Fibroblast of lung (primary cell): ENCODE measurements at regions not wholly inside any gene's neighbourhood (a gene's known extent, or its start where the extent isn't known, plus 50 kb on each side); places are given as distances from the start of the nearest gene placed in this dataset.

Experiments used
- DNase-seq, 2 donors: peaks; one replicate each; pipeline versions ENCODE4 v3.0.0 to v3.0.0-alpha.2; 2010; ENCODE audit warnings: low read depth in 2 of 2
- H2AFZ ChIP-seq: 2 replicates; pipeline ENCODE4 v1.5.1; 2012; ENCODE audit warnings: low read length, control low read depth, inconsistent platforms
- H3K27ac ChIP-seq: 2 replicates; pipeline ENCODE4 v1.5.1; 2011; ENCODE audit warnings: low read length, control low read depth; ENCODE audit not compliant: insufficient read depth
- H3K27me3 ChIP-seq: 2 replicates; pipeline ENCODE4 v1.5.1; 2011; ENCODE audit warnings: mild to moderate bottlenecking, low read length; ENCODE audit not compliant: control insufficient read depth, insufficient read depth
- H3K36me3 ChIP-seq: 2 replicates; pipeline ENCODE4 v1.5.1; 2011; ENCODE audit warnings: low read length; ENCODE audit not compliant: control insufficient read depth, insufficient read depth
- H3K4me1 ChIP-seq: 2 replicates; pipeline ENCODE4 v1.5.1; 2011; ENCODE audit warnings: low read length; ENCODE audit not compliant: control insufficient read depth, insufficient read depth; ENCODE audit errors: extremely low read depth
- H3K4me2 ChIP-seq: 2 replicates; pipeline ENCODE4 v1.5.1; 2011; ENCODE audit warnings: low read length, control low read depth; ENCODE audit not compliant: insufficient read depth; ENCODE audit errors: extremely low read depth
- H3K4me3 ChIP-seq, 4 experiments: fragments of 200-600 bp in 1 of 4; sonication (generic) in 1 of 4; replicated peaks in 1 of 4; 2 replicates each; pipeline ENCODE4 v1.5.1; 2011 to 2016; ENCODE audit warnings: low read length in 4 of 4, low read depth in 3 of 4, mild to moderate bottlenecking in 3 of 4, control low read depth in 2 of 4, inconsistent platforms in 1 of 4, mixed read lengths in 1 of 4; ENCODE audit not compliant: insufficient read depth in 1 of 4; ENCODE audit errors: control extremely low read depth in 1 of 4
- H3K79me2 ChIP-seq: 2 replicates; pipeline ENCODE4 v1.5.1; 2012; ENCODE audit warnings: mild to moderate bottlenecking, low read length, inconsistent platforms; ENCODE audit not compliant: control insufficient read depth, insufficient read depth
- H3K9ac ChIP-seq: 2 replicates; pipeline ENCODE4 v1.5.1; 2011; ENCODE audit warnings: mild to moderate bottlenecking, low read length, control low read depth; ENCODE audit not compliant: insufficient read depth
- H3K9me3 ChIP-seq: 2 replicates; pipeline ENCODE4 v1.5.1; 2012; ENCODE audit warnings: low read depth, low read length; ENCODE audit not compliant: control insufficient read depth, insufficient read depth
- H4K20me1 ChIP-seq: 2 replicates; pipeline ENCODE4 v1.5.1; 2011; ENCODE audit warnings: low read length; ENCODE audit not compliant: control insufficient read depth, insufficient read depth; ENCODE audit errors: extremely low read depth
- EZH2 ChIP-seq: IDR thresholded peaks from 2 replicates; pipeline ENCODE4 v1.5.1; 2012; ENCODE audit warnings: low read length, control low read depth, mild to moderate bottlenecking; ENCODE audit errors: missing control alignments
- TF ChIP-seq, protein P1 (sequence below), 2 donors: IDR thresholded peaks in 1 of 2; conservative IDR thresholded peaks in 1 of 2; 1 replicate in 1 of 2; 2 replicates in 1 of 2; pipeline ENCODE4 v1.5.1; 2011 to 2012; ENCODE audit warnings: low read length in 2 of 2, control low read depth in 1 of 2, inconsistent platforms in 1 of 2, low read depth in 1 of 2, mild to moderate bottlenecking in 1 of 2

DNA sequence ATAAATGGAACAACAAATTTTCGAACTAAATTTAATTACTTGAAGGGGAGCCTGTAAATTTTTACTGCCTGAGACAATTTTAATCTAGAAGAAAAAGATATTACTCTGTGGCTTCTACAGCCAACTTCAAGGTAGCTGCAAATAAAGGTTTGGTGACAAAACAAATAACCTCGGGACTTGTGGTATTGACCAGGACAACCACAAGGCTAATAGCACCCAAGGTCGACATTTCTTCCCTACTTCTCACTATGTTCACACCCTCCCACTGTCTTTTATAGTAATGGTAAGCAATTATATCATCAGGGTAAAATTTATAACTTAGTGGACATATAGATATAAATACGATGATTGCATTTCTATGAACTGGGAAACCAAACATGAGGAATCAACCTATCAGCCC lies 67.9 kb upstream of the SPINK5 start:
- no peaks in the 10 kb centered on the region for H3K9me3 ChIP-seq
- no peak overlapping the region for H3K4me2 ChIP-seq
- no peaks in the 10 kb centered on the region for H3K36me3 ChIP-seq
- no peak for TF ChIP-seq EZH2
- TF ChIP-seq, protein P1, sequence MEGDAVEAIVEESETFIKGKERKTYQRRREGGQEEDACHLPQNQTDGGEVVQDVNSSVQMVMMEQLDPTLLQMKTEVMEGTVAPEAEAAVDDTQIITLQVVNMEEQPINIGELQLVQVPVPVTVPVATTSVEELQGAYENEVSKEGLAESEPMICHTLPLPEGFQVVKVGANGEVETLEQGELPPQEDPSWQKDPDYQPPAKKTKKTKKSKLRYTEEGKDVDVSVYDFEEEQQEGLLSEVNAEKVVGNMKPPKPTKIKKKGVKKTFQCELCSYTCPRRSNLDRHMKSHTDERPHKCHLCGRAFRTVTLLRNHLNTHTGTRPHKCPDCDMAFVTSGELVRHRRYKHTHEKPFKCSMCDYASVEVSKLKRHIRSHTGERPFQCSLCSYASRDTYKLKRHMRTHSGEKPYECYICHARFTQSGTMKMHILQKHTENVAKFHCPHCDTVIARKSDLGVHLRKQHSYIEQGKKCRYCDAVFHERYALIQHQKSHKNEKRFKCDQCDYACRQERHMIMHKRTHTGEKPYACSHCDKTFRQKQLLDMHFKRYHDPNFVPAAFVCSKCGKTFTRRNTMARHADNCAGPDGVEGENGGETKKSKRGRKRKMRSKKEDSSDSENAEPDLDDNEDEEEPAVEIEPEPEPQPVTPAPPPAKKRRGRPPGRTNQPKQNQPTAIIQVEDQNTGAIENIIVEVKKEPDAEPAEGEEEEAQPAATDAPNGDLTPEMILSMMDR (conservative IDR thresholded peaks at IDR 0.05 in 1 of 2, IDR thresholded peaks at IDR 0.05 in 1 of 2; ENCODE audit: low read depth in 1 of 2, low read length in 2 of 2) = no peak
- H3K4me1 ChIP-seq = no peaks in the 10 kb centered on the region
- H3K27me3 ChIP-seq = no peaks in the 10 kb centered on the region
- no peak overlapping the region for H2AFZ ChIP-seq
- no peak overlapping the region for H3K4me3 ChIP-seq
- no peaks in the 10 kb centered on the region for H4K20me1 ChIP-seq
- no peaks in the 10 kb centered on the region for H3K79me2 ChIP-seq
- DNase-seq = no peak
- H3K9ac ChIP-seq = no peak overlapping the region
- no peak overlapping the region for H3K27ac ChIP-seq

DNA sequence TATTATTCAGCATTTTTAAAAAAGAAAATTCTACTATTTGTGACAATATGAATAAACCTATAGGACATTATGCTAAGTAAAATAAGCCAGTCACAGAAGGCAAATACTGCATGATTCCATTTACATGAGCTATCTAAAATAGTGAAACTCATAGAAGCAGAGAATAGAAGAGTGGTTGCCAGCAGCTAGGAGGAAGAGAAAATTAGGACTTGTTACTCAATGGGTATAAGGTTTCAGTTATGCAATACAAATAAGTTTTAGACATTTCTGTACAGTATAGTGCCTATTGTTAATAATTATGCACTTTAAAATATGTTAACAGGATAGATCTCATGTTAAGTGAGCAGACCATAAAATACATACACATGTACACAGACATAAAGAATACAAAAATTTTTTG lies 73.8 kb upstream of the SPINK5 start:
- H3K4me1 ChIP-seq = no peaks in the 10 kb centered on the region
- no peak overlapping the region for H3K4me3 ChIP-seq
- no peaks in the 10 kb centered on the region for H3K27me3 ChIP-seq
- H3K9ac ChIP-seq = no peak overlapping the region
- TF ChIP-seq, protein P1 (conservative IDR thresholded peaks at IDR 0.05 in 1 of 2, IDR thresholded peaks at IDR 0.05 in 1 of 2; ENCODE audit: low read depth in 1 of 2, low read length in 2 of 2) = no peak
- TF ChIP-seq EZH2 = no peak
- no peaks in the 10 kb centered on the region for H3K79me2 ChIP-seq
- H2AFZ ChIP-seq = no peak overlapping the region
- no peak overlapping the region for H3K27ac ChIP-seq
- no peaks in the 10 kb centered on the region for H3K36me3 ChIP-seq
- no peak for DNase-seq
- no peaks in the 10 kb centered on the region for H3K9me3 ChIP-seq
- no peaks in the 10 kb centered on the region for H4K20me1 ChIP-seq
- H3K4me2 ChIP-seq = no peak overlapping the region

DNA sequence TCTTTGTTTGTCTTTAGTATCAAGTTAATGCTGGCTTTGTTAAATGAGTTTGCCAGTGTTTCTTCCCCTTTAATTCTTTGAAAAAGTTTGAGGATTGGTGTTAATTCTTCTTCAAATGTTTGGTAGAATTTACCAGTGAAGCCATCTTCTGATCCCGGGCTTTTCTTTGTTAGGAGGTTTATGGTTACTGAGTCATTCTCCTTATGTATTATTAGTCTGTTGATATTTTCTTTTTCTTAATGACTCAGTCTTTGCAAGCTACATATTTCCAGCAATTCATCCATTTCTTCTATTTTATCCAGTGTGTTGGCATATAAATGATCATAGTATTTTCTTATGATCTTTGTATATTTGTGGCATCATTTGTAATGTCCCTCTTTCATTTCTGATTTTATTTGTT lies 74.5 kb upstream of the SPINK5 start:
- no peak overlapping the region for H3K27ac ChIP-seq
- H2AFZ ChIP-seq = no peak overlapping the region
- no peak overlapping the region for H3K9ac ChIP-seq
- TF ChIP-seq EZH2 = no peak
- TF ChIP-seq, protein P1 (conservative IDR thresholded peaks at IDR 0.05 in 1 of 2, IDR thresholded peaks at IDR 0.05 in 1 of 2; ENCODE audit: low read depth in 1 of 2, low read length in 2 of 2) = no peak
- no peaks in the 10 kb centered on the region for H3K9me3 ChIP-seq
- no peaks in the 10 kb centered on the region for H3K4me1 ChIP-seq
- H3K36me3 ChIP-seq = no peaks in the 10 kb centered on the region
- no peaks in the 10 kb centered on the region for H4K20me1 ChIP-seq
- no peak overlapping the region for H3K4me2 ChIP-seq
- H3K27me3 ChIP-seq = no peaks in the 10 kb centered on the region
- DNase-seq = no peak
- no peak overlapping the region for H3K4me3 ChIP-seq
- no peaks in the 10 kb centered on the region for H3K79me2 ChIP-seq
